ENCODE measurements at regions not wholly inside any gene's neighbourhood (a gene's known extent, or its start where the extent isn't known, plus 50 kb on each side); places are given as distances from the start of the nearest gene placed in this dataset.

DNA sequence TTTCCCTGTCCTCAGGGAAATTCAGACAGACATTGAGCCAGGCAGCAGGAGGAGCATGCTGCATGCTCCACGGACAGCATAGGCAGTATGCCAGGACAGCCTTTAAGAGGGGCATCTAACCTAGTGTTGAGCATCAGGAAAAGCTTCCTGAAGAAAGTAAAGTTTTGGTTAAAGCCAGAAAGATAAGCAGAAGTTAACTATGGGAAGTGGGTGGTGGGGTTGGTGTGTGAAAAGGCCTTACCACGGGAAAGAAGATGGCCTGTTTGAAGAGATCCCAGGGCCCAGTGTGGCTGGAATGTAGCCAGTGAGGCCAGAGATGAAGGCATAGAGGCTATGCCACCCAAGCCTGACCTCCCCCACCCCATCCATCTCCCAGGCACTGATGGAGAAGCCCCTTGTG is 102.4 kb upstream of the PLXNA4 start:
- Mint-ChIP-seq H3K4me3 (no peak overlapping the region), H3K36me3 (ENCODE audit: low read depth) (no peaks in the 10 kb centered on the region), H3K27me3 (no peaks in the 10 kb centered on the region), H3K4me1 (ENCODE audit: low read depth) (no peaks in the 10 kb centered on the region), H3K27ac (no peak overlapping the region), H3K9me3 (no peaks in the 10 kb centered on the region)
- DNase-seq (no peak), ATAC-seq (no peak)
- TF ChIP-seq CTCF (IDR thresholded peaks at IDR 0.05): no peak
- ChIA-PET POLR2A (no interaction called here), CTCF (no interaction called here)
- intact Hi-C loops (cut with micrococcal nuclease): no loop called here

DNA sequence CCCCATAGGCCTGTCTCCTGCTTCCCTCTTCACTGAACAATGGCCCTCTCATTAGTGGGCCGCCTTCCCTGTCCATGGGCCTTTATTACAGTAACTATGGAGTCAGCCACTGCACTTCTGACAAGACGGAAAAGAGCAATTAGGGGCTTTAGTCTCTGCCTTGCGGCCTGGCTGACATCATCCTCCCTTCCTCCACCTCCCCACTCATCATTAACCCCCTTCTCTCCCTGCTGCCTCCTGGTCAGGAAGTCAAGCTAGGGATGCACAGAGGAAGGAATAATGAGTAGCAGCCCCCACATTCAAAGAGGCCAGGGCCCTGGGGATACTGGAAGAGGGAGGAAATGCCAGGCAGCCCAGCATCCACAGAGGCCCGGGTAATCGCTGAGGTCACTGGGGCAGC is 101.6 kb upstream of the PLXNA4 start:
- H3K27ac Mint-ChIP-seq: no peak overlapping the region
- CTCF ChIA-PET: no interaction called here
- no peaks in the 10 kb centered on the region for H3K36me3 Mint-ChIP-seq (ENCODE audit: low read depth)
- POLR2A ChIA-PET: no interaction called here
- TF ChIP-seq CTCF (IDR thresholded peaks at IDR 0.05): no peak
- intact Hi-C loops (cut with micrococcal nuclease): no loop called here
- H3K9me3 Mint-ChIP-seq: no peaks in the 10 kb centered on the region
- no peak overlapping the region for H3K4me3 Mint-ChIP-seq
- no peaks in the 10 kb centered on the region for H3K27me3 Mint-ChIP-seq
- H3K4me1 Mint-ChIP-seq (ENCODE audit: low read depth): no peaks in the 10 kb centered on the region
- ATAC-seq: no peak
- DNase-seq: no peak

DNA sequence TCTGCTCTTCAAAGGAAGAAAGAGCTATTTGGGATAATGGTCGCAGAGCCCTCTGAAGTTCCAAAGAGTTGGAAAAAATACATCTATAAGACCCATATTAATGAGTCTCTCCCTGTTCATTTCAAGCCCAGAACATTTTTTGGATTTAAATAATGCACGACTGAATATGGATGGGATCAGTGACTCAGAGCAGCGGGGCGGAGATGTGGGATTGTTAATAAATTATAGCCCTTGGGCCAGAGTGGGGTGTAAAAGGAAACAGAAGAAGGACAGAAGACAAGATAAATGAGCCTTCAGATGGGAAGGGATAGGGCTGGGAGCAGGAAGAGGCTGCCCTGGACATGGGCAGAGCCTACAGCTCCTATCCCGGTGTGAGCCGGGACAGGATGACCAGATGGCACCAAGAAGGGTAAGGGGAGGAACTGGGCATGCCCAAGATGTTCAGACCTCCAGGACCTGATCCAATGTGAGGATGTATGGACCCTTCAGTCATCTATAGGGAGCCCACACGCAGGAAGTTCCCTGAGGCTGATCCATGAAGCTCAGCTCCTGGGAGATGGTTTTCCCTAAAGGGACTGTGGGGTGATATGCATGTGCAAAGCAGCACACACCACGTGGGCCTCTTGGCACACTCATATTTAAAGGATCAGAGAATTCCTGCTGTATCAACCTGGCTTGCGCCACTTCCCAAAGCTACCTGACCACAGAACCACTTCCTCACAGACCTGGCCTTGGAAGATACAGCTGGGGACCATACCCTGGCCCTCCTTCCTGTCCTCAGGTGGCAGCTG is 96.1 kb upstream of the PLXNA4 start:
- H3K9me3 Mint-ChIP-seq: peaks cover 2% of the 10 kb centered on the region
- intact Hi-C loops (cut with micrococcal nuclease): no loop called here
- ChIA-PET POLR2A (no interaction called here), CTCF (no interaction called here)
- H3K4me3 Mint-ChIP-seq: no peak overlapping the region
- DNase-seq (no peak), ATAC-seq (no peak)
- H3K4me1 Mint-ChIP-seq (ENCODE audit: low read depth): no peaks in the 10 kb centered on the region
- H3K36me3 Mint-ChIP-seq (ENCODE audit: low read depth): no peaks in the 10 kb centered on the region
- no peak for TF ChIP-seq CTCF (IDR thresholded peaks at IDR 0.05)
- H3K27ac Mint-ChIP-seq: no peak overlapping the region
- no peaks in the 10 kb centered on the region for H3K27me3 Mint-ChIP-seq

DNA sequence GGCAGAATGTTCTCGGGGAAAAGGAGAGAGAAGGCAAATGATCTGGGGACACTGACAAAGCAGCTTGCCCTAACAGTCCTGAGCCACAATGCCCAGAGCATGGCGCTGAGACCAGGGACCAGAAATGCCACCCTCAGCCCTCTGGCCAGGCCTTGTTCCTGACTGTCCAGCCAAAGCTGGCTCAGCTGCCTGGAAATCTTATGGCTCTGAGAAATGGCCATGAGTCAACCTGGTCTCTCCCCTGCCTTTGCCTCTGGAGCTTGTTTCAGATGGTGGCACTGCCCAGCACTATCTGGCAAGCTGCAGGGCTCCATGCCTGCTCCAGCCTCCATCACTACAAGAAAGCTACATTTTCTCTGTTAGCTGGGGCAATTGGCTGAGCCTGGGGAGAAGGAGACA is 90.5 kb upstream of the PLXNA4 start:
- intact Hi-C loops (cut with micrococcal nuclease): no loop called here
- POLR2A ChIA-PET: no interaction called here
- Mint-ChIP-seq H3K27me3 (no peaks in the 10 kb centered on the region), H3K27ac (no peak overlapping the region), H3K4me3 (no peak overlapping the region), H3K9me3 (peaks cover 3% of the 10 kb centered on the region), H3K36me3 (ENCODE audit: low read depth) (no peaks in the 10 kb centered on the region), H3K4me1 (ENCODE audit: low read depth) (peaks cover 9% of the 10 kb centered on the region)
- ATAC-seq (no peak), DNase-seq (no peak)
- CTCF ChIA-PET: interaction anchor here (1.1 to 2.4 kb wide), 3 partner anchors 9 to 13 kb away, joined by 5 to 16 read pairs (median 9); no protein-coding TSS in a partner anchor
- no peak for TF ChIP-seq CTCF (IDR thresholded peaks at IDR 0.05)

DNA sequence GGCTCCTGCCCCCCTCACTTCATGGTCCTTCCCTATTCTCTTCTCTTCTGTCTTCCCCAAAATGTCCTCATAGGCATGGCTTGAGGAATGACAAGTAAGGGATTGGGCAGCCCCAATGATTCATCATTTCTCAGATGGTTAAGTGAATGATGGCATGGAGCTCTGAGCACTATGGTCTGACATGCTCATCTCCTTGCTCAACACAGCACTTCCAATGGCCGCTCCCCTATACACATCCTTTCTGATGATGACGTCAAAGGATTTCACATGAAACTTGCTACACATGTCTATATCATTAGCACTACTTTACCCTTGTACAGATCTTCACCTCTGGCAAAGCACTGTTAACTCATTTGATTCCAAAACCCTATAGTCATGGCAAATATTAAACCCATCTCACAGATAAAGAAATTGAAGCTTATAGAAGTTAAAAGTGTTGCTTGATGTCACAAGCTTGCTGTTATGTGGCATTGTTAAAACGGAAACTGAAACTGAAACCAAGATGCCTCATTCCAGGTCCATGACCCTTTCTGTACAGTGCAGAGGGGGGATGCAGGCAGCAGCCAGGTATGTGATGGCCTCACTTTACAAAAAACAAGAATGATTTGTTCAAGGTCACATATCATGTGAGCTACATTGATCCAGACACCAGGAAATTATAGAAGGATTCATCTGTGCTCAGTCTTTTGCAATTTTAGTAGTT is 90.0 kb upstream of the PLXNA4 start:
- intact Hi-C loops (cut with micrococcal nuclease): no loop called here
- H3K36me3 Mint-ChIP-seq (ENCODE audit: low read depth): no peaks in the 10 kb centered on the region
- no peak for TF ChIP-seq CTCF (IDR thresholded peaks at IDR 0.05)
- no peaks in the 10 kb centered on the region for H3K27me3 Mint-ChIP-seq
- H3K4me3 Mint-ChIP-seq: no peak overlapping the region
- POLR2A ChIA-PET: no interaction called here
- peak; percentile 27 for DNase-seq
- H3K27ac Mint-ChIP-seq: peak overlapping the region; percentile 39
- peak; percentile 88 for ATAC-seq
- H3K4me1 Mint-ChIP-seq (ENCODE audit: low read depth): peaks cover 9% of the 10 kb centered on the region
- CTCF ChIA-PET: interaction anchor here (1.1 to 2.4 kb wide), 3 partner anchors 9 to 105 kb away, joined by 3 to 16 read pairs (median 9); no protein-coding TSS in a partner anchor
- H3K9me3 Mint-ChIP-seq: peaks cover 3% of the 10 kb centered on the region

Measured in activated CD8-positive, alpha-beta T cell treated with anti-CD3 and anti-CD28 coated beads for 36 hours (primary cell).